GM12865 (cell line): ENCODE measurements at regions not wholly inside any gene's neighbourhood (a gene's known extent, or its start where the extent isn't known, plus 50 kb on each side); places are given as distances from the start of the nearest gene placed in this dataset.
"Not testable (repeated sequence)": the region's sequence is repeated elsewhere in the genome, so short reads cannot be mapped to it uniquely, and the experiment has no call there.

ENCODE experiments used
- DNase-seq: peaks from one replicate; pipeline ENCODE4 v3.0.0; 2010; ENCODE audit warnings: low read depth
- H3K4me3 ChIP-seq: 2 replicates; pipeline ENCODE4 v1.5.1; 2011; ENCODE audit warnings: mild to moderate bottlenecking, low read depth, low read length, control low read depth
- CTCF ChIP-seq: IDR thresholded peaks from 2 replicates; pipeline ENCODE4 v1.5.1; 2011; ENCODE audit warnings: low read length, control low read depth, low read depth, inconsistent platforms; ENCODE audit not compliant: insufficient read depth; ENCODE audit errors: missing control alignments

GRCh38 chr7:149564340-149565095 lies 66.9 kb upstream of the ZNF746 start:
- no peak overlapping the region for H3K4me3 ChIP-seq
- TF ChIP-seq CTCF: no peak
- no peak for DNase-seq

DNA sequence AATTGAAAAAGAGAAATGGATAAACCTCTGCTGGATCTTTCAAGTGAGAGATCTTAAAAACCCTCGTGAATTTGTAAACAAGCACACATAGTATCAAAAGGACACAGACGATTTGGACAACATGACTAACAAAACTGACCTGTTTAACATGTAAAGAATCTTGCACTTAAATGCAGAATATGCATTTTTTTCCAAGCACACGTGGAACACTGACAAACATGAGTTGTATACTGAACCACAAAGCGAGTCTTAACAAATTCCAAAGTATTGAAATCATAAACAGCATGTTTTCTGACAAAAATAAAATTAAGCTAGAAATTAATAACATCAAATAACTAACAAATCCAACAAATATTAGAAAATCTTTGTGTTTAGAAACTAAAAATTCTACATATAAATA lies 65.0 kb upstream of the ZNF746 start:
- no peak overlapping the region for H3K4me3 ChIP-seq
- DNase-seq: no peak
- TF ChIP-seq CTCF: no peak

DNA sequence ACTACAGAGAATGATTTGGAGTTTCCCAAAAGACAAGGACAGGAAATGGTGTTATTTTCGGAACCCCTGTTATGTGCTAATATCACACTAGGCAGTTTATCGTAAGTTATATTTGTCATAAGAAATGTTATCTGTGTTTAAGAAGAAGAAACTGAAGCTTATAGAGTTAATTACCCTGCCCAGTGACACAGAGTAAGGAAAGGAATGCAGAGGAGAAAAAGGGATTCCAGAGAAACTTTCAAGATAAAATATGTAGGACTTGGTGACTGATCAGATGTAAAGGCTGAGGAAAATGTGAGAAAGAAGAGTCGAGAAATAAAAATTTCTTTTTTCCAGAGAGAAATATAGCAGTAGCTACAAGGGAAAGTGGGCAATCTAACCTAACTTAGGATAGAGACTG lies 63.5 kb upstream of the ZNF746 start:
- H3K4me3 ChIP-seq: no peak overlapping the region
- no peak for TF ChIP-seq CTCF
- DNase-seq: no peak

DNA sequence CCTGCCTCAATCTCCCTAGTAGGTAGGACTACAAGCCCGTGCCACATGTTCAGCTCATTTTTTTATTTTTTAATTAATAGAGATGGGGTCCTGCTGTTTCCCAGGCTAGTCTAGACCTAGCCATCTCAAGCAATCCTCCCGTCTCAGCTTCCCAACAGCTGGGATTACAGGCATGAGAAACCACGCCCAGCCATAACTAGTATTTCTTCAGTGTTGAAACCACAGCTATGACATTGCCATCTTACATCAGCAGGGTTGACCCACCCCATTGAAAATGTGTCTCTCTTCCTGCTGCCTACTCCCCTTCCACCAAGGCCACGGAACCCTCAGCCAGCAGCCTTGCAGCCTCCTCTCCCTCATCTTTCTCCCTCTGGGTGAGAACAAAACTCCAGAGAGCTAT lies 62.1 kb upstream of the ZNF746 start:
- no peak overlapping the region for H3K4me3 ChIP-seq
- no peak for TF ChIP-seq CTCF
- no peak for DNase-seq

GRCh38 chr7:149558149-149558861 lies 60.7 kb upstream of the ZNF746 start:
- no peak overlapping the region for H3K4me3 ChIP-seq
- no peak for TF ChIP-seq CTCF
- DNase-seq: no peak

DNA sequence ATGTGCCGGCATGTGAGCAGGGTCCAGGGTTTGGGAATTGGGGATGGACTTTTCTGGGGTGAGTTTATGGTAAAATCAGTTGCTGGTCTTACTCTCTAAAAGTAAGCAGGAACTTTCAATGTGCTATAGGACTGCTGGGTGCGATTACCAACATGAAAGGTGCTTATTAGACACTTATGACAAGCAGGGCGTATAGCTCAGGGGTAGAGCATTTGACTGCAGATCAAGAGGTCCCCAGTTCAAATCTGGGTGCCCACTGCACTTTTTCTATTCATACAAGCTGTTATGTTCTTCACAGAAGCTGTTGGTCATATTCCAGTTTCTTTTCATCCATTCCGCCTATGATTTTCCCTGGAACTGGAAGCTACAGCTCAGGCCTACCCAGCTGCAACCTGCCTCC lies 58.9 kb upstream of the ZNF746 start:
- H3K4me3 ChIP-seq, DNase-seq: not testable (repeated sequence)

GRCh38 chr7:149554821-149555220 lies 57.2 kb upstream of the ZNF746 start:
- H3K4me3 ChIP-seq, DNase-seq: not testable (repeated sequence)

DNA sequence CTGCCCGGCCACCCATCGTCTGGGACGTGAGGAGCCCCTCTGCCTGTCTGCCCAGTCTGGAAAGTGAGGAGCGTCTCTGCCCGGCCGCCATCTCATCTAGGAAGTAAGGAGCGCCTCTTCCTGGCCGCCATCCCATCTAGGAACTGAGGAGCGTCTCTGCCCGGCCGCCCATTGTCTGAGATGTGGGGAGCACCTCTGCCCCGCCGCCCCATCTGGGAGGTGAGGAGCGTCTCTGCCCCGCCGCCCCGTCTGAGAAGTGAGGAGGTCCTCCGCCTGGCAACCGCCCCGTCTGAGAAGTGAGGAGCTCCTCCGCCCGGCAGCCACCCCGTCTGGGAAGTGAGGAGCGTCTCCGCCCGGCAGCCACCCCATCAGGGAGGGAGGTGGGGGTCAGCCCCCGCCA lies 56.4 kb upstream of the ZNF746 start:
- not testable (repeated sequence) for H3K4me3 ChIP-seq, DNase-seq
